B cell (primary cell): ENCODE measurements at regions not wholly inside any gene's neighbourhood (a gene's known extent, or its start where the extent isn't known, plus 50 kb on each side); places are given as distances from the start of the nearest gene placed in this dataset.

Experiments used
- ATAC-seq: fragments of 200-7000 bp; cut with Tn5 transposase; one replicate; pipeline ENCODE4 v1.10.0; 2021; ENCODE audit warnings: low read depth, mild to moderate bottlenecking, moderate number of reproducible peaks, moderate library complexity
- CTCF ChIA-PET: fragments of 350-600 bp; sonication (Branson Sonifier 250); formaldehyde crosslinking; loops from one replicate; lab custom pipeline; 2021; ENCODE audit warnings: antibody characterized with exemption, inconsistent platforms; lab: Charles Lee
- POLR2A ChIA-PET: fragments of 350-600 bp; sonication (Branson Sonifier 250); formaldehyde crosslinking; loops from one replicate; lab custom pipeline; 2021; ENCODE audit warnings: antibody characterized with exemption; lab: Charles Lee
- DNase-seq: peaks from one replicate; pipeline ENCODE4 v3.0.0; 2013
- H2AFZ ChIP-seq: 2 replicates; pipeline ENCODE4 v1.6.1; 2012; ENCODE audit warnings: mild to moderate bottlenecking, low read depth, low read length; ENCODE audit not compliant: insufficient read depth, poor library complexity, severe bottlenecking
- H3K27ac ChIP-seq, 2 donors: 1 replicate in 1 of 2; 2 replicates in 1 of 2; pipeline ENCODE4 v1.5.1; 2012 to 2013; ENCODE audit warnings: low read length in 2 of 2, mild to moderate bottlenecking in 2 of 2, moderate library complexity in 1 of 2
- H3K27me3 ChIP-seq, 4 experiments: fragments of 200-600 bp in 1 of 4; sonication (generic) in 1 of 4; replicated peaks in 1 of 4; 1 replicate in 2 of 4; 2 replicates in 2 of 4; pipeline versions ENCODE4 v1.6.1 to v1.7.0; 2013 to 2016; ENCODE audit warnings: low read length in 3 of 4, mild to moderate bottlenecking in 2 of 4, mixed read lengths in 1 of 4, moderate library complexity in 1 of 4; ENCODE audit not compliant: insufficient read depth in 4 of 4, control insufficient read depth in 3 of 4; ENCODE audit errors: control extremely low read depth in 1 of 4
- H3K36me3 ChIP-seq, 2 experiments: replicated peaks in 1 of 2; 1 replicate in 1 of 2; 2 replicates in 1 of 2; pipeline versions ENCODE4 v1.6.1 to v1.7.1; 2013; ENCODE audit warnings: low read length in 1 of 2; ENCODE audit not compliant: insufficient read depth in 2 of 2, control insufficient read depth in 1 of 2; ENCODE audit errors: control extremely low read depth in 1 of 2, extremely low read depth in 1 of 2
- H3K4me1 ChIP-seq, 2 donors: fragments of 200-600 bp in 1 of 2; sonication (generic) in 1 of 2; 1 replicate in 1 of 2; 2 replicates in 1 of 2; pipeline versions ENCODE4 v1.5.1 to v1.6.1; 2013 to 2017; ENCODE audit warnings: low read length in 2 of 2; ENCODE audit not compliant: control insufficient read depth in 2 of 2, insufficient read depth in 2 of 2
- H3K4me2 ChIP-seq: replicated peaks from 2 replicates; pipeline ENCODE3; 2012; ENCODE audit warnings: mild to moderate bottlenecking, low read depth, low read length; ENCODE audit not compliant: poor library complexity, severe bottlenecking
- H3K4me3 ChIP-seq, 5 experiments: fragments of 200-600 bp in 1 of 5; sonication (generic) in 1 of 5; 1 replicate in 3 of 5; 2 replicates in 2 of 5; pipeline versions ENCODE4 v1.5.1 to v1.7.0; 2011 to 2016; ENCODE audit warnings: low read length in 4 of 5, mild to moderate bottlenecking in 4 of 5, low read depth in 2 of 5, control low read depth in 1 of 5, moderate library complexity in 1 of 5; ENCODE audit not compliant: insufficient read depth in 1 of 5; ENCODE audit errors: control extremely low read depth in 1 of 5, extremely low read depth in 1 of 5
- H3K79me2 ChIP-seq: fragments of 200-600 bp; sonication (generic); one replicate; pipeline ENCODE4 v1.6.0; 2016; ENCODE audit warnings: low read length; ENCODE audit not compliant: control insufficient read depth, insufficient read depth
- H3K9ac ChIP-seq: fragments of 200-600 bp; sonication (generic); 2 replicates; pipeline ENCODE4 v1.6.1; 2017; ENCODE audit warnings: mild to moderate bottlenecking, low read length, moderate library complexity
- H3K9me3 ChIP-seq, 3 donors: one replicate each; pipeline versions ENCODE4 v1.6.1 to v1.7.1; 2013; ENCODE audit warnings: low read length in 2 of 3; ENCODE audit not compliant: control insufficient read depth in 2 of 3, insufficient read depth in 1 of 3; ENCODE audit errors: control extremely low read depth in 1 of 3
- H4K20me1 ChIP-seq: 2 replicates; pipeline ENCODE4 v1.6.0; 2012; ENCODE audit warnings: mild to moderate bottlenecking, low read length; ENCODE audit not compliant: insufficient read depth, control insufficient read depth, poor library complexity, severe bottlenecking
- H3K27ac Mint-ChIP-seq: one replicate; pipeline ENCODE4 v1.8.0; 2021; ENCODE audit warnings: mixed read lengths
- H3K27me3 Mint-ChIP-seq: one replicate; pipeline ENCODE4 v1.8.0; 2021; ENCODE audit warnings: mixed read lengths
- H3K4me1 Mint-ChIP-seq: one replicate; pipeline ENCODE4 v1.8.0; 2021; ENCODE audit warnings: mixed read lengths
- H3K4me3 Mint-ChIP-seq: one replicate; pipeline ENCODE4 v1.8.0; 2021; ENCODE audit warnings: mixed read lengths
- H3K9me3 Mint-ChIP-seq: one replicate; pipeline ENCODE4 v1.8.0; 2022; ENCODE audit warnings: mixed read lengths; ENCODE audit not compliant: insufficient read depth
- CTCF ChIP-seq: fragments of 200-600 bp; IDR thresholded peaks from one replicate; pipeline ENCODE4 v1.8.0; 2022; ENCODE audit warnings: antibody characterized with exemption, mild to moderate bottlenecking
- EZH2 ChIP-seq: IDR thresholded peaks from 2 replicates; pipeline ENCODE4 v1.6.1; 2012; ENCODE audit warnings: borderline replicate concordance, low read depth, mild to moderate bottlenecking, moderate library complexity, low read length; ENCODE audit not compliant: insufficient read depth, poor library complexity, severe bottlenecking
- WGBS: methylation state at CpG from one replicate; pipeline ENCODE4 v1.1.5; 2013; ENCODE audit warnings: missing lambda C conversion rate; ENCODE audit not compliant: insufficient coverage; 5-methylcytosine and 5-hydroxymethylcytosine counted together
- intact Hi-C: fragments of 100-400 bp; cut with micrococcal nuclease; formaldehyde crosslinking; loops from one replicate; pipeline ENCODE4 v1.10.0; 2022

GRCh38 chr1:38489844-38490270 lies 369.7 kb downstream of the RRAGC start:
- intact Hi-C loops, result no loop called here
- peaks cover 0 to 11% (median 2%) of the 10 kb centered on the region in 4 experiments for H3K27me3 ChIP-seq
- no peak overlapping the region for H3K4me2 ChIP-seq
- no peaks in the 10 kb centered on the region for H3K79me2 ChIP-seq
- 52% methylated on average over 4 of the region's 6 CpGs for WGBS
- H3K4me3 ChIP-seq, result no peak overlapping the region
- H3K9ac ChIP-seq, result no peak overlapping the region
- Mint-ChIP-seq H3K4me3 (no peak overlapping the region), H3K27ac (no peak overlapping the region), H3K9me3 (no peaks in the 10 kb centered on the region), H3K27me3 (peaks cover 6% of the 10 kb centered on the region), H3K4me1 (peaks cover 23% of the 10 kb centered on the region)
- H3K4me1 ChIP-seq, result peaks cover 0 to 5% of the 10 kb centered on the region in 2 donors
- peak; percentile 49 for DNase-seq
- H3K36me3 ChIP-seq, result no peaks in the 10 kb centered on the region
- H3K9me3 ChIP-seq, result peaks cover 0 to 8% (median 0%) of the 10 kb centered on the region in 3 donors
- TF ChIP-seq EZH2 (no peak), CTCF (peak; percentile 63)
- no peaks in the 10 kb centered on the region for H4K20me1 ChIP-seq
- ChIA-PET CTCF (interaction anchor here (0.7 to 2.0 kb wide), 5 partner anchors 9 to 359 kb away, joined by 3 to 9 read pairs (median 5); no protein-coding TSS in a partner anchor), POLR2A (no interaction called here)
- H2AFZ ChIP-seq, result no peak overlapping the region
- ATAC-seq, result peak; percentile 49
- no peak overlapping the region for H3K27ac ChIP-seq

- H3K27ac ChIP-seq, result no peak overlapping the region
- no peak overlapping the region for H2AFZ ChIP-seq
- no peaks in the 10 kb centered on the region for H3K36me3 ChIP-seq
- no peak overlapping the region for H3K4me3 Mint-ChIP-seq
- no CpG with 5 or more reads among the region's 6 CpGs for WGBS
- TF ChIP-seq EZH2 (no peak), CTCF (no peak)
- ChIA-PET CTCF (interaction anchor here (1.0 to 1.1 kb wide), 2 partner anchors 8 to 39 kb away, joined by 3 read pairs; no protein-coding TSS in a partner anchor), POLR2A (no interaction called here)
- H3K9me3 Mint-ChIP-seq, result no peaks in the 10 kb centered on the region
- intact Hi-C loops, result no loop called here
- ATAC-seq (no peak), DNase-seq (no peak)
- H3K4me1 Mint-ChIP-seq, result peaks cover 33% of the 10 kb centered on the region
- H3K9ac ChIP-seq, result no peak overlapping the region
- peaks cover 0 to 8% (median 0%) of the 10 kb centered on the region in 3 donors for H3K9me3 ChIP-seq
- peaks cover 6% of the 10 kb centered on the region for H3K27me3 Mint-ChIP-seq
- no peak overlapping the region for H3K4me3 ChIP-seq
- H3K4me1 ChIP-seq, result peaks cover 1 to 6% of the 10 kb centered on the region in 2 donors
- no peak overlapping the region for H3K4me2 ChIP-seq
- H3K27ac Mint-ChIP-seq, result no peak overlapping the region
- no peaks in the 10 kb centered on the region for H3K79me2 ChIP-seq
- H4K20me1 ChIP-seq, result no peaks in the 10 kb centered on the region
- peaks cover 0 to 11% (median 2%) of the 10 kb centered on the region in 4 experiments for H3K27me3 ChIP-seq
Measured at GRCh38 chr1:38488162-38488898, 371.2 kb downstream of the RRAGC start.
